ENCODE measurements at regions not wholly inside any gene's neighbourhood (a gene's known extent, or its start where the extent isn't known, plus 50 kb on each side); places are given as distances from the start of the nearest gene placed in this dataset.

DNA sequence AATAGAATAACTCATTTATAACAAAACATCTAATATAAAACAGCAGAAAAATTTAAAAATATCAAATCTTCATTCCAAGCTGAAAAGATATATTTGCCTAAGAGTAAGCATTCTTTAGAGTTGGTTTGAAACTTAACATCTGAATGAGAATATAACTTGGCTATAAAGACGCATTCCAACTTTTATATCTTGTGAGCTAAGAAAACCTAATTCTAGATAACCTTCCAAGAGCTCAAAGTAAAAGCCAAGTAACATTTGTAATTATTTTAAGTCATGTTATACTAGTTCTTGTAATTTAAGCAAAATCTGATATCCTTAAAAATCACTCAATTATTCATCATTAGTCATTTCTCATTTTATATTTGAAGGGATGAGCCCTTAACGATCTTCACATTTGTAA lies 368.9 kb downstream of the C12orf50 start:
- TF ChIP-seq, protein P1, sequence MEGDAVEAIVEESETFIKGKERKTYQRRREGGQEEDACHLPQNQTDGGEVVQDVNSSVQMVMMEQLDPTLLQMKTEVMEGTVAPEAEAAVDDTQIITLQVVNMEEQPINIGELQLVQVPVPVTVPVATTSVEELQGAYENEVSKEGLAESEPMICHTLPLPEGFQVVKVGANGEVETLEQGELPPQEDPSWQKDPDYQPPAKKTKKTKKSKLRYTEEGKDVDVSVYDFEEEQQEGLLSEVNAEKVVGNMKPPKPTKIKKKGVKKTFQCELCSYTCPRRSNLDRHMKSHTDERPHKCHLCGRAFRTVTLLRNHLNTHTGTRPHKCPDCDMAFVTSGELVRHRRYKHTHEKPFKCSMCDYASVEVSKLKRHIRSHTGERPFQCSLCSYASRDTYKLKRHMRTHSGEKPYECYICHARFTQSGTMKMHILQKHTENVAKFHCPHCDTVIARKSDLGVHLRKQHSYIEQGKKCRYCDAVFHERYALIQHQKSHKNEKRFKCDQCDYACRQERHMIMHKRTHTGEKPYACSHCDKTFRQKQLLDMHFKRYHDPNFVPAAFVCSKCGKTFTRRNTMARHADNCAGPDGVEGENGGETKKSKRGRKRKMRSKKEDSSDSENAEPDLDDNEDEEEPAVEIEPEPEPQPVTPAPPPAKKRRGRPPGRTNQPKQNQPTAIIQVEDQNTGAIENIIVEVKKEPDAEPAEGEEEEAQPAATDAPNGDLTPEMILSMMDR (IDR thresholded peaks at IDR 0.05) = no peak
- no peak for TF ChIP-seq POLR2A (IDR thresholded peaks at IDR 0.05)
- TF ChIP-seq POLR2AphosphoS5 (IDR thresholded peaks at IDR 0.05) = no peak

All from prostate gland (tissue), 2 donors.